HG03060 (cell line): ENCODE measurements at regions not wholly inside any gene's neighbourhood (a gene's known extent, or its start where the extent isn't known, plus 50 kb on each side); places are given as distances from the start of the nearest gene placed in this dataset.
"Not testable (repeated sequence)": the region's sequence is repeated elsewhere in the genome, so short reads cannot be mapped to it uniquely, and the experiment has no call there.

Source experiments
- ATAC-seq: cut with Tn5 transposase; IDR thresholded peaks from one replicate; pipeline ENCODE4 v1.9.1; 2021; ENCODE audit warnings: low read depth, moderate number of reproducible peaks; ENCODE audit not compliant: unreplicated experiment

DNA sequence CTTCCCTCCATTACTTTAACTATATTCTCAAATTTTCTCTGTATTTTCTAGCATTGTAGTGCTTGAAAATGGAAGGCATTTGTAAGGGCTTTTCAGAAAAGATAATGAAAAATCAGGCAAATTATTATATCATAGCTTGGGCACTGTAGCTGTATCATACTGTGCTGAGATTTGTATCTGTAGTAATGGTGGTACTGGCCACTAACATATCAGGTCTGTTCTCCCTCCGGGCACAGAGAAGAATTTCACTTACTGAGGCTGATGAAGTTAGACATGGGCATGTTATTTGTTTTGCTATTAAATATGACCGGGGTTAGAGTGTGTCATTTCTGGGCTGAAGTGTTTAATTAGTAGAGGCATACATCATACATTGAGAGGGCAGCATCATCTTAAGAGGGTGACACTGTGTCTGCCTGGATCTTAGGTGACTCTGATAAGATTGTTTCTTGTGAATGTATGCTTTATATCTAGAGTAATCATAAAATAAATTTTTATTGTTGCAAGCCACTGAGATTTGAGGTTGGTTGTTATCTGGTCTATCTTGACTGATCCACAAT is 1395.9 kb downstream of the EPHA7 start:
- ATAC-seq: no peak

DNA sequence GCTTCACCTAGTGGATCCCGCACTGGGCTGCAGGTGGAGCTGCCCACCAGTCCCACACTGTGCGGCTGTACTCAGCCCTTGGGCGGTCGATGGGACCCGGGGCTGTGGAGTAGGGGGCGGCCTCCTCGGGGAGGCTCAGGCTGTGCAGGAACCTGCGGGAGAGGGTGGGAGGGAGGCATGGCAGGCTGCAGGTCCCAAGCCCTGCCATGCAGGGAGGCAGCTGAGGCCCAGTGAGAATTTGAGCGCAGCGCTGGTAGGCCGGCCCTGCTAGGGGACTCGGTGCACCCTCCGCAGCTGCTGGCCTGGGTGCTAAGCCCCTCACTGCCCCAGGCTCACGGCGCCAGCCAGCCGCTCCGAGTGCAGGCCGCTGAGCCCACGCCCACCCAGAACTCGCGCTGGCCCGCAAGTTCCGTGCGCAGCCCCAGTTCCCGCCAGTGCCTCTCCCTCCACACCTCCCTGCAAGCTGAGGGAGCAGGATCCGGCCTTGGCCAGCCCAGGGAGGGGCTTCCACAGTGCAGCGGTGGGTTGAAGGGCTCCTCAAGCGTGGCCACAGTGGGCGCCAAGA is 1407.6 kb downstream of the EPHA7 start:
- ATAC-seq: no peak

DNA sequence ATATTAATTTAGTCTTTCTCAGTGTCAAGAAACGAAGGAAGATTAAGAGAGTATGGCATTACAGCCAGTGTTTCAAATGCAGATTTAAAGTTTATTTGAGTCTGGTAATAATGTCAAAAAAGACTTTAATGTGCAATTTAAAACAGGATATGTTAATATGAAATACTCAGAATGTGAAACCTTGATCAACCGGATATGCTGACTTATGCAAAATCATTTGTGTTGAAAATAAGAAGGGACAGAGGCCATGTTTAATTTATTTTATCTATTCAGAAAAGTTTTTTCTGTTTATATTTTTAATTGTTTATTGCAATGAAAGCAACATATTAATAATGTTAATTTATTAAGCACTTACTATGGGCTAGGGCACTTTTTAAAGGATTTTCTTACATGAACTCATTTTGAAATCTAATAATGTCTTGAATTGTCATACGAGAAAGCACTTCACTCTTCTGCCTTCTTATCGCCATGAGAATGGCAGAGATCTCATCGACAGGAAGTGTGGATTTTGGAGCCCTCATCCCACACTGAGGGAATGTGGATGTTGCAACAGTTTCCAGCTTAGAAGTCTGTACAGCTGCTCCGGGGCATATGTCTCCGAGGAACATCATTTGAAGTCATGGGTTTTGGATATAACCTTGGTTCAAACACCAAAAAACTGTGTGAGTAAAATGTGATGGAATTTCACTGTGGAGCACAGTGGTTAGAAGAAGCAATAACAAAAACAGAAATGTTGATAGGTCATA is 1410.4 kb downstream of the EPHA7 start:
- no peak for ATAC-seq

DNA sequence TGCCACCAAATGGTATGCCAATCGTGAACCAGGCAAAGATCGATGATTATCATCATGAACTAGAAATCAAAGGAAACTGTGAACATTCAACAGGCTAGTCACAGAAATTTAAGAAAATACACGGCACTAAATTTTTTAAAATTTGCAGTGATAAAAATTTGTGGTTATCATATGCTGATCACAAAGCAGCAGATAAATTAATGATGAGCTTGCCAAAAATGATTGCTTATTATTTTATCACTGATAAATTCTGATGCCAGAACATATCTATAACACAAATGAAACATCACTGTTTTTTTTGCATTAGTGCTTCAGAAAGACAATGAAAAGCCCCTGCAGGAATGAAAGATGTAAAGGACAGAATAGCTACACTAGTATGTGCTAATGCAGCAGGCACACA is 1413.2 kb upstream of the MAP3K7 start:
- ATAC-seq: no peak

DNA sequence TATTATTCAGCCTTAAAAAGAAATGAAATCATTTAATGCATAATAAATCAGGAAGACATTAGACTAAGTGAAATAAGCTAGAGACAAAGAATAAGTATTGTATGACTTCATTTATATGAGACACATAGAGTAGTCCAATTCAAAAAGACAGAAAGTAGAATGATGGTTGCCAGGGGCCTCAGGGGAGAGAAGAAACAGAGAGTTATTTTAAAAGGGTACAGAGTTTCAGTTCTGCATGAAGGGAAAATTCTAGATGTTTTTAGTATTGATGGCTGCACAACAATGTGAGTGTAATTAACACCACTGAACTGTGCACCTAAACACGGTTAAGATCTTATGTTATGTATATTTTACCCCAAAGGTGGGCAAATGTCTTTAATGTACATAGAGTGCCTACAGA is 1407.9 kb upstream of the MAP3K7 start:
- ATAC-seq: no peak

DNA sequence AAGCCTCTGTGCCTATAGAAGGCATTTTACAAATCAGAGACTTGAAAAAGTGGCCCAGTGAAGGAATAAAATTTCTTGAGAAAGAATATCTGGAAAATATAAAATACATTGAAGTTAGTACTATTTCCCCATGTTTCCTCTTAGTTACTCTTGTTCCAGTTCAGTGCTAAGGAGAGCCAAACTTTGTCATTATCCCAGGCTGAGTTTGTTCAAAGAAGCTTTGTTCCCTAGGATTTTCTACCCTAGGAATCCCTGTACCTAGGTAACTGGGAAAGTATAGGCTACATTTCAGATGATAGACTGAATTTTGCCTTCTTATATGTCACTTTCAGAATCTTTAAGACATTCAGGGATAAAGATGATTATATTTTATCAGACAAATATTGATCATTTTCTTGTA is 1395.7 kb upstream of the MAP3K7 start:
- ATAC-seq: no peak

DNA sequence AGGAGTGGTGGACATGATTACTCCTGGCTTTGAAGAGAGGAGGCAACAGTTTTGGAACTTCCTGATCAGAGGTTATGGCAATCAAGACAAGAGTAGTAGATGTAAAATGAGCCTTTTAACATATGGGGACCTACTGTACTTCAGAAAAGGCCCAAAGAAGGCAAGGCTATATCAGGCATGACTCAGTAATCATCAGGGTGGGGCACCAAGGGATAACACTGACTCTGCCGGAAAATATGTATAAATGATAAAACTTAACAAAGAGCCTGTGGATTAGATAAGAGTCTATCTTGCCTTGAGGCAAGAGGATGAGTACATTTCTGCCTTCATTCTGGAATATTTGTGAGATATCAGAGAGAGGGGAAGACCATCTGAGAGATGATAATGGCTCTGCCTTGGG is 1389.9 kb upstream of the MAP3K7 start:
- no peak for ATAC-seq

DNA sequence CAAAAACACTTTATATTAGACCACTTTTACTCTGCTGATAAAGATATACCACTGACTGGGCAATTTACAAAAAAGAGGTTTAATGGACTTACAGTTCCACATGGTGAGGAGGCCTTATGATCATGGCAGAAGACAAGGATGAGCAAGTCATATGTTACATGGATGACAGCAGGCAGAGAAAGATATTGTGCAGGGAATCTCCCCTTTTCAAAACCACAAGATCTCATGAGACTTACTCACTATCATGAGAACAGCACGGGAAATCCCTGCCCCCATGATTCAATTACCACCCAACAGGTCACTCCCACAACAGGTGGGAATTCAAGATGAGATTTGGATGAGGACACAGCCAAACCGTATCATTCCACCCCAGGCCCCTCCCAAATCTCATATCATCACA is 1383.8 kb upstream of the MAP3K7 start:
- ATAC-seq: no peak

DNA sequence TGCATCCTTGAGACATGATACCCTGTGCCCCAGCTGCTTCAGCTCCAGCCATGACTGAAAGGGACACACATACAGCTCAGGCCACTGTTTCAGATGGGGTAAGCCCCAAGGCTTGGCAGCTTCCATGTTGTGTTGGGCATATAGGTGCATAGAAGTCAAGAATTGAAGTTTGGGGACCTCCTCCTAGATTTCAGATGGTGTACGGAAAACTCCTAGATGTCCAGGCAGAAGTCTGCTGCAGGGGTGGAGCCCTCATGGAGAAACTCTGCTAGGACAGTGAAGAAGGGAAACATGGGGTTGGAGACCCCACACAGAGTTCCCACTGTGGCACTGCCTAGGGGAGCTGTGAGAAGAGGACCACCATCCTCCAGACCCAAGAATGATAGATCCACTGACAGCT is 1379.0 kb upstream of the MAP3K7 start:
- no peak for ATAC-seq

DNA sequence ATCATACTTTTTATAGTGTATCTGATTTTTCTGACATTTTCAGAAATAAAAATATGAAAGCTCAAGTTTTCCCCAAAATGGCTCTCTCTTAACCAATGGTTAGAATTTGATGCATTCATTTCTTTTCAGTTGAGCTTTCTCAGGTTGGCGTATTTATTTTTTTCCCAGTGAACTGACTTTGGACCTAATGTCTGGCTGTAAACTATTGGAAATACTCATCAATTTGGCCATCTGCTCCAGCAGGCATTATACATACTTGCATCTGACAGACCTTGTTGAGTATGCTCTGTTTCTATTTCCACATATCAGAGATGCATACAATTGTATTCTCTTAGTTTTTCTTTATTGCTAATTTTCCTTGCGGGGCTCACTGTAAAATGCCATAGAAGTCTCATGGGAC is 1374.8 kb upstream of the MAP3K7 start:
- ATAC-seq: no peak

DNA sequence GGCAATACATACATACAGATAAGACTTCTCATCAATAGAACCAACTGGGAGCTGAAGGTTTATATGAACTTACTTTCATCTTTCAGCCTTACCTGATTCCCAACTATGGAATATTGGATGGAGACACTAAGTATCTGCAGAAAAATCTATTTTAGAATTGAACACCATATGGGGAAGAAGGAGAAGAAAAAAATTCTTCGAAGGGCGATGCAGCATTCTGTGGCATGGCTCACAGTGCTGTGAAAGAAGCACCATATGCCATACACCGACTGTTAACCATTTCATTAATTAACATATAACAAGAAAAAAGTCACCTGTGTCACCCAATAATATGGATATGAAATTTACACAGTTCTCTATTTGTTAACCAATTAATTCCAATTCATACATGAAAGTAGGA is 1374.4 kb upstream of the MAP3K7 start:
- no peak for ATAC-seq

DNA sequence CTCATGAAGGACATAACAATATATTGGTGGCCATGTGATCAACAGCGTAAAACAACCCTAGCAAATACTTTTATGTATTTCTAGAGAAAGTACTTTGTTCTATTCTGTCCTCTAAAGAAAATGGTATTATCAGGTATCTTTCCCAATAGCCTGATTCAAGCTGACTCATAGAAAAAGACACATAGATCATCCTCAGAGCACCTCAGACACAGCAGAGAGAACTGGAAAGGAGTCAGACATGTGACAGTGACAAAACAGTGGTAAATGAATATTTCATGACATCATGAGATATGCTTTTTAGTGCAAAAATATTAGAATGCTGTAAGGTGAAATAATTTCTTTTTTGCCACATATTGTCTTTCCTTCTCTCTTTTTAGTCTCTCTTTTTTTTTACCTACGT is 1355.0 kb upstream of the MAP3K7 start:
- ATAC-seq: no peak

DNA sequence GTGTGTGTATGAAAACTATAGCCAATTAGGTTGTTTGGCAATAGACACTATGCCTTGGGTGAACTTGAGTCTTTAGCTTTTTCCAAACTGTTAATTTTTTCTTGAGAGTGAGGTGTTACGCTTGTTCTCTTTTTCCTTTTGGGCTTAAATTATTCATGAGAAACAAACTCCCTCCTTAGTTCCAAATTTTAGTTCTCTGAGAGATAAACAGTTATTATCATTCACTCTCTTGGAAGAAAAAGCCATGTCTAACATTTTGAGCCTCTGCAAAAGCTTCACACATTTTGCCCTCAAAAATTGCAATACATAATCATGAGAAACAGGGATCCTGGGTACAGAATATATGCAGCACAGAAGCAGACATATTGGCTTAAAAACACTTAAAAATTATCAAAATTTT is 1353.9 kb upstream of the MAP3K7 start:
- no peak for ATAC-seq

DNA sequence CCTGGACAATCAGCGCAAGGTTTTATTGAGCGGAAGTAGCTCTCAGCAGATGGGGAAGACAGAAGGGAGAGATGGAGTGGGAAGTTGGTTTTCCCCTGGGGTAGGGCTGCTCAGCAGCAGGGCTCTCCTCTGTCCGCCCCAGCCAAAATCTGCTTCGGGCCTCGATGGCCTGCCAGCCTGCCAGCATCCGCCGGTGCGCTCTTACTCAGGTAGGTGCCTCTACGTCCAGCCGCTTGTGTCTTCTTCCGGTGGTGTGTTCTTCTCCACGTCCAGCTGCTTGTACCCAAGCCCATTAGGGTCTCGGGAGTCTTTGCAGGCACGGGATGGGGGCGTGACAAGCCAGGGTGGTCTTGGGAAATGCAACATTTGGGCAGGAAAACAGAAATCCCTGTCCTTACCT is 1340.0 kb upstream of the MAP3K7 start:
- no peak for ATAC-seq

DNA sequence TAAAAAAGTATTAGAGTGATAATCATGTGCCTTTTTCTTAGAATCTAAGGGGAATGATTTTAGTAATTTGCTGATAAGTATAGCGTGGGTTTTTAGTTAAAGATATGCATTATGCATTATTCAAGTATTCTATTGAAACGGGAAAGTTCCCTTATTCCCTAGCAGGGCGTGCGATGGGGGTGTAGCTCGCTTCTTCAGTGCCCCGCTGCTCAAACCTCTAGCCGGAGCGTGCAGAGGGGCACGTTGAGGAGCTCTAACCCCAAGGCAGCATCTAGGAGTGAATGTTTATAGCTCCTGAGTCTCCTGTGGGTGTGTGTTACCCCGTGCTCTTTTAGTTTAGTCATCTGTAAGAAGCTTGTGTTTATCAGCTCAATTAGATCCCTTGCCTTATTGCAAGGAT is 1339.5 kb upstream of the MAP3K7 start:
- no peak for ATAC-seq

DNA sequence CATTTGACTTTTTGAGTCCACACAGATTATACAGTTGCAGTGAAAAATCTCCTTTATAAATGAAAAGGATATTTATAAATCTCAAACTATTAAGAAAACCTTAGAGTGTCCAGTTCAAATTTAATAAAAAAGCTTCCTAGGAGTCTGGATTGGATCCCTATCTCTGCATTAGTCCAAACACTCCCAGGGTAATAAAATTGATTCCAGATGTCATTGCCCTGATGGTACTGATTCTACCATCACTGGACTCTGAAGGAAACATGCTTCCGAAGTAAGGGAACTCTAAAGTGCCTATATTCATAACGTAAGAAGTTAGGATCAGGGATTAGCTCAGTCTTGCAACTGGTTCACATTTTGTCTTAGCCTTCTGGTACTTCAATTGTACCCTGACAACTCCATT is 1325.1 kb upstream of the MAP3K7 start:
- no peak for ATAC-seq

DNA sequence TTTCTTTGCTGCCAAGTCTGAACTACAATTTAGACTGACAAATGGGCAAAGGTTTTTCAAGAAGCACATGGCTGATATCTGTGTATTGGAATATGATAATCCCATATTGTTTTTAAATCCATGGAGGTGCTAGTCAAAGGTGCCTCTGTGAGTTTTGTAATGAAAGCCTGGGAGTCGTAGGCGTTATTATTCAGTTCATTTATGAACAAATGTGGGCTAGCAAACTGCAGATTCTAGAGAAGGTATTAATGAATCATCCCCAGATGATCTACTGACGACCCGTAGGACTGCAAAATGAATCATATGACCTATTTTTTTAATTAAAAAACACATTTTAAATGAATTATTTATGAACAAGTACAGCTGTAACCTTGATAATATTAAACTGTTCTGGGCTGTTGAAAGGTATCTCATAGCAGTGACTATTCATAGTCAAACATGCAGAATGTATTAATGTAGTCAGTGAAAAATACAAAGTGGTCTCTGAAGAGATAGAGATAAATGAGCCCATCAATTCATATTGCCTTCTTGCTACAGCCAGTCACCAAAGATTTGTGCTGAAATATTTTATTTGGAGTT is 1317.8 kb upstream of the MAP3K7 start:
- no peak for ATAC-seq

DNA sequence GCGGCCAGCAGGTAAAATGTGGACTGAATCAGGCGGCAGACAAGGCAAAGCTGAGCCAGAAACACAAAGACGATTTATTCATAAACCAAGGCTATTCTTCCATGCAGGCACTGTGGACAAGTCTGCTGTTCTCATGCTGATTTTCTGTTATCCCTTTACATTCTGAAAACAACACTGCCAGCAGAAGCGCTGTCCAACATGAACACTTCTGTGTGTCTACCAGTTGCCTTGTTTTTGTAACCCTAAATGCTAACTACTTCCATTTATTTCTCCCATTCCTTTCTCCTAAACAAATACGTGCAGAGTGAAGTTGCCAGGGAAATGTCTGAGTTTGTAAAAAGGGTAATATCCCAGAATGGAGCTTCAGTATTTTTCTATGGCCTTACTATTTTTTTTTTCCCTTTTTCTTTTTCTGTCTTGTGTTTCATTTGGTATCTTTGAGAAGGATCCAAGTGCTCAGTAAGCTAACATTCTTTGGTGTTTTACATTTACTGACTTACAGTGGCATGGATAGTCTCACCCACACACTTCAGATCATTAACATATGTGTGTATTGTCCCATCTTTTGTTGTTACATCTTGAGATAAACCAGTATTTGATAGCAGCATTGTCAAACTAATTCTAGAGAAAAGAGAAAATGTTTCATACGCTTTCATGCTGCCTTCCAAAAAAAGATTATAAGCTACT is 1308.9 kb upstream of the MAP3K7 start:
- no peak for ATAC-seq

DNA sequence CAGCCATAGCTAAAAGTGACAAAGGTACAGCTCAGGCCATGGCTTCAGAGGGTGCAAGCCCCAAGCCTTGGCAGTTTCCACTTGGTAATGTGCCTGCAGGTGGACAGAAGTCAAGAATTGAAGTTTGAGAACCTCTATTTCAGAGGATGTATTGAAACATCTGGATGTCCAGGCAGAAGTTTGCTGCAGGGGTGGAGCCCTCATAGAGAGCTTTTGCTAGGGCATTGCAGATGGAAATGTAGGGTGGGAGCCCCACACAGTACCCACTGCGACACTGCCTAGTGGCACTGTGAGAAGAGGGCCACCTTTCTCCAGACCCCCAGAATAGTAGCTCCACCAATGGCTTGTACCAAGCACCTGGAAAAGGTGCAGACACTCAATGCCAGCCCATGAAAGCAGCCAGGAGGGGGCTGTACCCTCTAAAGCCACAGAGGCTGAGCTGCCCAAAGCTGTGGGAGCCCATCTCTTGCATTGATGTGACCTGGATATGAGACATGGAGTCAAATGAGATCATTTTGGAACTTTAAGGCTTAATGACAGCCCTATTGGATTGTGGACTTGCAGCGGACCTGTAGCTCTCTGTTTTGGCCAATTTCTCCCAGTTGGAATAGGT is 1299.4 kb upstream of the MAP3K7 start:
- no peak for ATAC-seq

DNA sequence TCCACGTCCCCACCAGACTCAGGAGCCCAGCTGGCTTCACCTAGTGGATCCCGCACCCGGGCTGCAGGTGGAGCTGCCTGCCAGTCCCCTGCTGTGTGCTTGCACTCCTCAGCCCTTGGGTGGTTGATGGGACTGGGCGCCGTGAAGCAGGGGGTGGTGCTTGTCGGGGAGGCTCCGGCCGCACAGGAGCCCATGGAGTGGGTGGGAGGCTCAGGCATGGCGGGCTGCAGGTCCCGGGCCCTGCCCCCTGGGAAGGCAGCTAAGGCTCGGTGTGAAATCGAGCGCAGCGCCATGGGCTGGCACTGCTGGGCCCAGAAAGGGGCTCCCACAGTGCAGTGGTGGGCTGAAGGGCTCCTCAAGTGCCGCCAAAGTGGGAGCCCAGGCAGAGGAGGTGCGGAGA is 1294.9 kb upstream of the MAP3K7 start:
- not testable (repeated sequence) for ATAC-seq

DNA sequence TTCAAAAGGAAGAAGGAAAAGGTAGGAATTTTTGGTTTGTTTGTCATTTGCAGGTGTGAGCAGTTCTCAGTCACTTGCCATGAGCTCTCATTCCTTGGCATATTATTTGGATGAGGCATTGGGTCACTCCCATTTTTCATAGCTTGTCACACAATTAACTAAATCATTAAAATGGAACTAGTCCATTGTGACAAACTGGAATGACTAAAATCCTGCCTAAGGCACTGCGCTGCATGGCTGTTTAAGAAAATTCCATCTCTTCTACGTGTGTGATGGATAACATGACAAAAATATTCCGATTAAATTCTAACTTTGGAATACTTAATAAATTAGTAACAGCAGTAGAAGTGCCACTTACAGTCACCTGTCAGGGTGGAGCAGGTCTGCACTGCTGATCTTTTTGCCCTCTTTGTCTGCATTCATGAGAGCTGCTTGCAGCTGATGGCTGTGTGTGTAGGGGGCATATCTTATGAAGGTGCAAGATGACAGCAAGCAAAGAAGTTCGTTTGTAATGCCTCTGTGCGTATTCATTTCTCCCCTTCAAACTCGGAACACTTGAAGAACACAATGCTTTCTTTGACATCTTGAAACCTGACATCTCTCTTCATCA is 1292.6 kb upstream of the MAP3K7 start:
- ATAC-seq: no peak
